IPS DF 6.9 (cell line): ENCODE measurements at regions not wholly inside any gene's neighbourhood (a gene's known extent, or its start where the extent isn't known, plus 50 kb on each side); places are given as distances from the start of the nearest gene placed in this dataset.

Experiments
- DNase-seq: peaks from one replicate; pipeline ENCODE4 v3.0.0-alpha.2; 2013; ENCODE audit warnings: low read depth, low spot score
- H3K27ac ChIP-seq: one replicate; pipeline ENCODE4 v1.5.1; 2013; ENCODE audit warnings: low read length, control low read depth
- H3K27me3 ChIP-seq: 2 replicates; pipeline ENCODE4 v1.6.1; 2013; ENCODE audit warnings: mild to moderate bottlenecking, low read length; ENCODE audit not compliant: control insufficient read depth, insufficient read depth
- H3K36me3 ChIP-seq: 2 replicates; pipeline ENCODE4 v1.6.1; 2013; ENCODE audit warnings: low read length; ENCODE audit not compliant: control insufficient read depth, insufficient read depth
- H3K4me1 ChIP-seq: 2 replicates; pipeline ENCODE4 v1.6.1; 2013; ENCODE audit warnings: low read length; ENCODE audit not compliant: control insufficient read depth, insufficient read depth
- H3K4me3 ChIP-seq: 2 replicates; pipeline ENCODE4 v1.5.1; 2013; ENCODE audit warnings: mild to moderate bottlenecking, low read length
- H3K9me3 ChIP-seq: 2 replicates; pipeline ENCODE4 v1.6.1; 2013; ENCODE audit warnings: low read length, inconsistent platforms; ENCODE audit not compliant: control insufficient read depth, insufficient read depth
- WGBS: extraction: QIAGEN DNeasy Blood & Tissue Kit; methylation state at CpG from one replicate; pipeline ENCODE4 v1.1.7; 2013; ENCODE audit warnings: mixed read lengths, missing lambda C conversion rate; ENCODE audit not compliant: insufficient read length, insufficient coverage; 5-methylcytosine and 5-hydroxymethylcytosine counted together

DNA sequence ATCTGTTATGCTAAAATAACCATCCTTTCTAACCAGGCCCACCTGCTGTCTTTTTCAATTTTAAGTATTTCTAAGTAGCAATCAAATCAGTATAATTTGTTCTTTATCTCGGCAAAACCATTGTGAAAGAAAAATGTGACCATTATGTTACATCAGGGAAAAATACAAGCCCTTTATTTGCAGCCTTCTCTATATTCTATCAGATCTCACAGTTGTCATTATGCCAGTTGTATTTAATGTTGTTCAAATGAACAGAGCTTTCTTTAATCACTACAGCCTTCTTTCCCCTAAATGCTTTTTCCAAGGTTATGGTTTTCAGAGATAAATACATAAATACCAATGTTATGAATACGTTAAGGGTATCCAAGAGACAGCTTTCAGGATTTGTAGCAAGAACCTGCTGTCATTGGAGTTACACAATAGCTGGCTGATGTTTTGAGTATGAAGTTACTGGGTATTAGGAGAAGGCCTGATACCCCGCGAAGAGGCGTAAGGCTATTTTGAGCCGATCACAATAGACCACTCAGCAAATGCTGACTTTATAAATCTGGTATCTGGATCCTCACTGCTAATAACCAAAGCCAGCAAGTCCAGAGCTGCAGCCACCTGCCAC is 406.3 kb downstream of the CADM1 start:
- WGBS = no CpG with 5 or more reads among the region's 6 CpGs
- DNase-seq = no peak
- H3K27ac ChIP-seq = no peak overlapping the region
- H3K9me3 ChIP-seq = no peaks in the 10 kb centered on the region
- H3K36me3 ChIP-seq = no peaks in the 10 kb centered on the region
- H3K4me3 ChIP-seq = no peak overlapping the region
- H3K4me1 ChIP-seq = no peaks in the 10 kb centered on the region
- H3K27me3 ChIP-seq = no peaks in the 10 kb centered on the region

- Histone ChIP-seq H3K36me3 (no peaks in the 10 kb centered on the region), H3K27me3 (no peaks in the 10 kb centered on the region), H3K4me1 (no peaks in the 10 kb centered on the region), H3K9me3 (no peaks in the 10 kb centered on the region), H3K4me3 (no peak overlapping the region), H3K27ac (no peak overlapping the region)
- DNase-seq = no peak
- WGBS = no CpG with 5 or more reads among the region's 9 CpGs
Observed at GRCh38 chr11:115100706-115101105, 403.5 kb downstream of the CADM1 start.

DNA sequence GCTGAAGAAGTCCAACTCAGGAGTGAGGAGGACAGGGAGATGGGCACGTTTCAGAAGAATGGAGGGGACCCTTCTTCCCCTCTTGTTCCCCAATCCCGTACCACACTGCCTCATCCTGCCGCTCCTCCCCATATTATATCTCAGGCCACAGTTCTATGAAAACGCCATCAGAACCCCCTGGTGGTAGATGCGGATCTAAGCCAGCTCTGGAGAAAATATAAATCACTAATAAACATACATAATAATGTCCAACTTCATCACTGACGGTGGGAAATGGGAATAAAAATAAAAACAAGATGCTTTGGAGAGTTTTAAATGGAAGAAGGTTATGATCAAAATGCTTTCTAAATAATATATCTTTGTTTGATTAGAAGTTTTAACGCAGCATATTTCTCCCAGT is 400.3 kb downstream of the CADM1 start:
- H3K36me3 ChIP-seq = no peaks in the 10 kb centered on the region
- H3K4me1 ChIP-seq = no peaks in the 10 kb centered on the region
- H3K9me3 ChIP-seq = no peaks in the 10 kb centered on the region
- no peaks in the 10 kb centered on the region for H3K27me3 ChIP-seq
- DNase-seq = no peak
- no peak overlapping the region for H3K27ac ChIP-seq
- no CpG with 5 or more reads among the region's 7 CpGs for WGBS
- H3K4me3 ChIP-seq = no peak overlapping the region

DNA sequence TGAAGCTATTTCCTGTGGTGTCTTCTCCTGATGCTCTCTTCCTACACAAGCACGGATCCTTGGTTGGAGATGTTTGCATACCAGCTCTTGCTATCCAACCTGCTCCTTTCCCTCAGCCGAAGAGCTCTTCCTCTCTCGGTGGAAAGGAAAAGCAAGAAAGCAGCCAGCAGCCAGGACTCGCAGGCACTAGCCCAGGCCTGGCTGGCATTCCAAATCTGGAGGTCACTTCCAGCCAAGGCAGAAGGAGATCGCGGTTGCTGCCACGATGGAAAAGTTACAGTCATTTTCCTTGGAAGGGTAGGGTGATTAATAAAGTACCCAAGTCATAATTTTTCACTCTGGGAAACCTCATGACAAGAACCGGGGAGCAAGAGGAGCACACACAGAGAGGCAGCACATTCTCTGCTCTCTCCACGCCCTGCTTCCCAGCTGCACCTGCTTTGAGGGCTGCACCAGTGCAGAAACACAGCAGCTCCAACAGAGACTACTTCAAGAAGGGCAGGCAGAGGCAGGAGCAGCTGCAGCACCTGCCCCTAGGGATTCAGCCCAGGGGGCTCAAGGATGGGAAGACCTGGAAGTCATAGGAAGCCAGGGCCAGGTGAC is 399.3 kb downstream of the CADM1 start:
- H3K4me1 ChIP-seq = no peaks in the 10 kb centered on the region
- DNase-seq = no peak
- H3K27ac ChIP-seq = no peak overlapping the region
- H3K36me3 ChIP-seq = no peaks in the 10 kb centered on the region
- no peak overlapping the region for H3K4me3 ChIP-seq
- H3K9me3 ChIP-seq = no peaks in the 10 kb centered on the region
- H3K27me3 ChIP-seq = no peaks in the 10 kb centered on the region
- no CpG with 5 or more reads among the region's 9 CpGs for WGBS

- Histone ChIP-seq H3K27ac (no peak overlapping the region), H3K27me3 (no peaks in the 10 kb centered on the region; the same call in 1 of the 2 replicates), H3K4me1 (no peaks in the 10 kb centered on the region; the same call in 1 of the 2 replicates), H3K4me3 (no peak overlapping the region), H3K36me3 (no peaks in the 10 kb centered on the region), H3K9me3 (no peaks in the 10 kb centered on the region)
- WGBS = no CpG with 5 or more reads among the region's 5 CpGs
- no peak for DNase-seq
Observed at GRCh38 chr11:115111066-115111465, 393.1 kb downstream of the CADM1 start.

DNA sequence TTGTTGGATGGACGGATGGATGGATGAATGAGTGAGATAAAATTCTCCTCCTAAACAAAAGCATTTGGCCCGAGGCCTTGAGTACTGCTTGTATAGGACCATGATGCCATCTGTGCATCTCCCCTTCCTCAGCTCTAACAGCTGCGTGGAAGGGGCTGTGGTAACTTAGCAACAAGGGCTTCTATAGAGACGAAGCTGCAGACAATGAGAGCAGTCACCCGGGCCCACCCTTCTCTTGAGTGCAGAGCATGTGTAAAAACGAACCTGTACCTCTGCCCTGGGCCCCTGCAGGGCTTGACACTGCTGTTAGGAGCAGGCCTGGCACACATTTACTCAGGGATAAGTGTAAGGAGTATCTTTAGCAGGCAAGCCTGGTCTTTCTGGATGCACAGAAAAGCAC is 391.5 kb downstream of the CADM1 start:
- no CpG with 5 or more reads among the region's 6 CpGs for WGBS
- no peak for DNase-seq
- Histone ChIP-seq H3K36me3 (no peaks in the 10 kb centered on the region), H3K9me3 (no peaks in the 10 kb centered on the region), H3K4me1 (peaks cover 1% of the 10 kb centered on the region), H3K4me3 (no peak overlapping the region), H3K27ac (no peak overlapping the region), H3K27me3 (no peaks in the 10 kb centered on the region; the same call in 1 of the 2 replicates)

- H3K4me1 ChIP-seq = peaks cover 5% of the 10 kb centered on the region
- H3K27me3 ChIP-seq = no peaks in the 10 kb centered on the region; the same call in 1 of the 2 replicates
- no peak overlapping the region for H3K27ac ChIP-seq
- H3K4me3 ChIP-seq = no peak overlapping the region
- no peak for DNase-seq
- no CpG with 5 or more reads among the region's 5 CpGs for WGBS
- H3K9me3 ChIP-seq = no peaks in the 10 kb centered on the region
- no peaks in the 10 kb centered on the region for H3K36me3 ChIP-seq
Observed at GRCh38 chr11:115117956-115118493, 386.2 kb downstream of the CADM1 start.

- Histone ChIP-seq H3K9me3 (no peaks in the 10 kb centered on the region), H3K36me3 (no peaks in the 10 kb centered on the region), H3K27me3 (no peaks in the 10 kb centered on the region; the same call in 1 of the 2 replicates), H3K4me1 (peaks cover 5% of the 10 kb centered on the region; the same call in 1 of the 2 replicates), H3K27ac (no peak overlapping the region), H3K4me3 (no peak overlapping the region)
- no peak for DNase-seq
- WGBS = no CpG with 5 or more reads among the region's 6 CpGs
Observed at GRCh38 chr11:115119146-115119545, 385.1 kb downstream of the CADM1 start.
